Keratinocyte (primary cell): ENCODE measurements at regions not wholly inside any gene's neighbourhood (a gene's known extent, or its start where the extent isn't known, plus 50 kb on each side); places are given as distances from the start of the nearest gene placed in this dataset.

Experiments
- DNase-seq: peaks from one replicate; pipeline ENCODE4 v3.0.0-alpha.2; 2011; ENCODE audit warnings: low read depth, missing footprints, low spot score
- FAIRE-seq: peaks from 2 replicates; lab custom pipeline; 2011; peaks lifted over from hg19 to GRCh38; lab: Jason Lieb, UNC
- H2AFZ ChIP-seq: 2 replicates; pipeline ENCODE4 v1.6.0; 2012; ENCODE audit warnings: low read length, control low read depth, inconsistent platforms; ENCODE audit not compliant: control insufficient read depth
- H3K27ac ChIP-seq: 2 replicates; pipeline ENCODE4 v1.5.1; 2011; ENCODE audit warnings: low read length; ENCODE audit not compliant: control insufficient read depth, insufficient read depth
- H3K27me3 ChIP-seq: 3 replicates; pipeline ENCODE4 v1.6.0; 2011; ENCODE audit warnings: low read length; ENCODE audit not compliant: control insufficient read depth, insufficient read depth; ENCODE audit errors: extremely low read depth
- H3K36me3 ChIP-seq, 2 experiments: 2 replicates in 1 of 2; 3 replicates in 1 of 2; pipeline ENCODE4 v1.5.1; 2011; ENCODE audit warnings: low read length in 2 of 2, mild to moderate bottlenecking in 1 of 2; ENCODE audit not compliant: control insufficient read depth in 2 of 2, insufficient read depth in 2 of 2; ENCODE audit errors: extremely low read depth in 1 of 2
- H3K4me1 ChIP-seq: 3 replicates; pipeline ENCODE4 v1.5.1; 2011; ENCODE audit warnings: low read length; ENCODE audit not compliant: control insufficient read depth, insufficient read depth; ENCODE audit errors: extremely low read depth
- H3K4me2 ChIP-seq: 3 replicates; pipeline ENCODE4 v1.6.0; 2011; ENCODE audit warnings: low read depth, low read length; ENCODE audit not compliant: control insufficient read depth, insufficient read depth; ENCODE audit errors: extremely low read depth
- H3K4me3 ChIP-seq, 3 experiments: fragments of 200-600 bp in 1 of 3; sonication (generic) in 1 of 3; 2 replicates in 2 of 3; 3 replicates in 1 of 3; pipeline ENCODE4 v1.5.1; 2011 to 2016; ENCODE audit warnings: low read length in 3 of 3, mild to moderate bottlenecking in 3 of 3, control low read depth in 2 of 3, inconsistent platforms in 1 of 3, low read depth in 1 of 3, mixed read lengths in 1 of 3, mixed run types in 1 of 3, moderate library complexity in 1 of 3; ENCODE audit not compliant: control insufficient read depth in 2 of 3, insufficient read depth in 2 of 3; ENCODE audit errors: extremely low read depth in 1 of 3
- H3K79me2 ChIP-seq: 2 replicates; pipeline ENCODE4 v1.6.0; 2012; ENCODE audit warnings: low read length; ENCODE audit not compliant: control insufficient read depth, insufficient read depth
- H3K9ac ChIP-seq: 3 replicates; pipeline ENCODE4 v1.6.0; 2011; ENCODE audit warnings: low read length; ENCODE audit not compliant: control insufficient read depth, insufficient read depth; ENCODE audit errors: extremely low read depth
- H3K9me1 ChIP-seq: 3 replicates; pipeline ENCODE4 v1.6.0; 2011; ENCODE audit warnings: low read length; ENCODE audit not compliant: control insufficient read depth, insufficient read depth; ENCODE audit errors: extremely low read depth
- H3K9me3 ChIP-seq: 2 replicates; pipeline ENCODE4 v1.5.1; 2012; ENCODE audit warnings: low read depth, low read length; ENCODE audit not compliant: control insufficient read depth
- H4K20me1 ChIP-seq: 3 replicates; pipeline ENCODE4 v1.6.0; 2011; ENCODE audit warnings: low read length; ENCODE audit not compliant: control insufficient read depth, insufficient read depth; ENCODE audit errors: extremely low read depth
- EZH2 ChIP-seq: IDR thresholded peaks from one replicate; pipeline ENCODE4 v1.6.1; 2012; ENCODE audit warnings: inconsistent platforms, mild to moderate bottlenecking, low read length, moderate library complexity
- dilution Hi-C: fragments of 300-500 bp; cut with MboI; formaldehyde crosslinking; loops from one replicate; pipeline ENCODE4 v1.7.0; 2020; ENCODE audit warnings: low sequenced_read_pairs; ENCODE audit not compliant: extremely low pct_ligation_motif_present
- TF ChIP-seq, protein P1 (sequence below), 3 experiments: IDR thresholded peaks in 1 of 3; conservative IDR thresholded peaks in 1 of 3; optimal IDR thresholded peaks in 1 of 3; 2 replicates in 2 of 3; 3 replicates in 1 of 3; pipeline versions ENCODE3 to v1.5.1; 2011; ENCODE audit warnings: low read length in 3 of 3, mild to moderate bottlenecking in 3 of 3, moderate library complexity in 2 of 3, control low read depth in 1 of 3, inconsistent platforms in 1 of 3; ENCODE audit not compliant: insufficient read depth in 2 of 3; ENCODE audit errors: extremely low read depth in 1 of 3

DNA sequence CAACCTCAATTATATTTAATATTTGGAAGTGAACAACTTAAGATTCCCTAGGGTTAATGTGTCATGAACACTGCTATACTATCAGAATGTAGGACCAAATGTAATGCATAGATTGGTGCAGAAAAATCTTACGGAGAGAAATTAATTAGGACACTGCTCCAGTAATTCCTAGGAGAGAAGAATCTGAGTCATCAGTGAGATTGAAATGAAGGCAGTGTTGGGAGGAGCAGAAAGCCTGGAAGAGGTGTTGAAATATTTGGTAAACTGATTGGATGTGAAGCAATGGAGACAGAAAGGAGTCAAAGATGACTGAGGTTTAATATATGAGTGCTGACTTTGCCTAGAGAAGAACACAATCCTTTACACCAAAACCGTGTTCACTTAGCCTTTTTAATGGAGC lies 836.0 kb downstream of the FAM181B start:
- Histone ChIP-seq H3K9me1 (no peaks in the 10 kb centered on the region), H2AFZ (no peak overlapping the region), H3K79me2 (no peaks in the 10 kb centered on the region), H3K27ac (no peak overlapping the region), H3K36me3 (no peaks in the 10 kb centered on the region), H3K27me3 (no peaks in the 10 kb centered on the region), H3K4me3 (no peak overlapping the region), H3K9me3 (no peaks in the 10 kb centered on the region), H4K20me1 (no peaks in the 10 kb centered on the region), H3K4me1 (no peaks in the 10 kb centered on the region), H3K9ac (no peak overlapping the region), H3K4me2 (no peak overlapping the region)
- DNase-seq: no peak
- TF ChIP-seq EZH2: no peak
- dilution Hi-C loops: no loop called here
- FAIRE-seq: no peak

GRCh38 chr11:81895258-81895657 lies 838.4 kb downstream of the FAM181B start:
- Histone ChIP-seq H3K4me3 (no peak overlapping the region), H3K9me3 (no peaks in the 10 kb centered on the region), H2AFZ (no peak overlapping the region), H3K9me1 (no peaks in the 10 kb centered on the region), H3K4me1 (no peaks in the 10 kb centered on the region), H3K36me3 (no peaks in the 10 kb centered on the region), H3K4me2 (no peak overlapping the region), H3K79me2 (no peaks in the 10 kb centered on the region), H3K9ac (no peak overlapping the region), H3K27me3 (no peaks in the 10 kb centered on the region), H3K27ac (no peak overlapping the region), H4K20me1 (no peaks in the 10 kb centered on the region)
- no peak for TF ChIP-seq EZH2
- TF ChIP-seq, protein P1, sequence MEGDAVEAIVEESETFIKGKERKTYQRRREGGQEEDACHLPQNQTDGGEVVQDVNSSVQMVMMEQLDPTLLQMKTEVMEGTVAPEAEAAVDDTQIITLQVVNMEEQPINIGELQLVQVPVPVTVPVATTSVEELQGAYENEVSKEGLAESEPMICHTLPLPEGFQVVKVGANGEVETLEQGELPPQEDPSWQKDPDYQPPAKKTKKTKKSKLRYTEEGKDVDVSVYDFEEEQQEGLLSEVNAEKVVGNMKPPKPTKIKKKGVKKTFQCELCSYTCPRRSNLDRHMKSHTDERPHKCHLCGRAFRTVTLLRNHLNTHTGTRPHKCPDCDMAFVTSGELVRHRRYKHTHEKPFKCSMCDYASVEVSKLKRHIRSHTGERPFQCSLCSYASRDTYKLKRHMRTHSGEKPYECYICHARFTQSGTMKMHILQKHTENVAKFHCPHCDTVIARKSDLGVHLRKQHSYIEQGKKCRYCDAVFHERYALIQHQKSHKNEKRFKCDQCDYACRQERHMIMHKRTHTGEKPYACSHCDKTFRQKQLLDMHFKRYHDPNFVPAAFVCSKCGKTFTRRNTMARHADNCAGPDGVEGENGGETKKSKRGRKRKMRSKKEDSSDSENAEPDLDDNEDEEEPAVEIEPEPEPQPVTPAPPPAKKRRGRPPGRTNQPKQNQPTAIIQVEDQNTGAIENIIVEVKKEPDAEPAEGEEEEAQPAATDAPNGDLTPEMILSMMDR (optimal IDR thresholded peaks at IDR 0.05 in 1 of 3, IDR thresholded peaks at IDR 0.05 in 1 of 3, conservative IDR thresholded peaks at IDR 0.05 in 1 of 3; ENCODE audit: extremely low read depth in 1 of 3, insufficient read depth in 2 of 3, low read length in 3 of 3): no peak
- dilution Hi-C loops: no loop called here
- FAIRE-seq: no peak
- DNase-seq: no peak
